Esophagus (tissue), 2 donors: ENCODE measurements at regions not wholly inside any gene's neighbourhood (a gene's known extent, or its start where the extent isn't known, plus 50 kb on each side); places are given as distances from the start of the nearest gene placed in this dataset.
A peak's percentile ranks its signal among the peaks of the same experiment; 100 is the strongest.

Experiments
- H3K27ac ChIP-seq, 2 donors: one replicate each; pipeline ENCODE4 v1.5.1; 2013; ENCODE audit warnings: low read depth in 2 of 2, mild to moderate bottlenecking in 2 of 2, inconsistent platforms in 1 of 2, low read length in 1 of 2, moderate library complexity in 1 of 2
- H3K27me3 ChIP-seq, 2 donors: one replicate each; pipeline ENCODE4 v1.6.1; 2013; ENCODE audit warnings: low read length in 2 of 2, control low read depth in 1 of 2, mild to moderate bottlenecking in 1 of 2; ENCODE audit not compliant: insufficient read depth in 2 of 2, control insufficient read depth in 1 of 2
- H3K36me3 ChIP-seq, 2 donors: one replicate each; pipeline ENCODE4 v1.6.1; 2013; ENCODE audit warnings: low read length in 1 of 2; ENCODE audit not compliant: control insufficient read depth in 2 of 2, insufficient read depth in 2 of 2
- H3K4me1 ChIP-seq, 2 donors: one replicate each; pipeline ENCODE4 v1.6.1; 2013; ENCODE audit warnings: low read length in 1 of 2; ENCODE audit not compliant: control insufficient read depth in 2 of 2, insufficient read depth in 2 of 2
- H3K4me3 ChIP-seq, 2 donors: one replicate each; pipeline ENCODE4 v1.5.1; 2013; ENCODE audit warnings: low read length in 2 of 2, mild to moderate bottlenecking in 2 of 2, low read depth in 1 of 2, moderate library complexity in 1 of 2
- H3K9me3 ChIP-seq, 2 donors: one replicate each; pipeline ENCODE4 v1.6.1; 2013; ENCODE audit warnings: mild to moderate bottlenecking in 2 of 2, low read depth in 1 of 2, low read length in 1 of 2, moderate library complexity in 1 of 2; ENCODE audit not compliant: control insufficient read depth in 2 of 2, insufficient read depth in 1 of 2
- WGBS, 2 donors: extraction: QIAGEN DNeasy Blood & Tissue Kit; methylation state at CpG; one replicate each; pipeline ENCODE4 v1.1.7; 2013; 5-methylcytosine and 5-hydroxymethylcytosine counted together
- donor health status: healthy with polysubstance abuse.
- donor health status: Bipolar disorder and iron deficiency.

- H3K4me1 ChIP-seq: no peaks in the 10 kb centered on the region
Measured at GRCh38 chr21:16363100-16363499, 633.3 kb downstream of the USP25 start.

GRCh38 chr21:16363518-16363917 is 633.7 kb downstream of the USP25 start:
- Histone ChIP-seq H3K4me1 (no peaks in the 10 kb centered on the region), H3K27ac (no peak overlapping the region), H3K4me3 (no peak overlapping the region), H3K9me3 (no peaks in the 10 kb centered on the region), H3K27me3 (no peaks in the 10 kb centered on the region), H3K36me3 (no peaks in the 10 kb centered on the region)
- 75 to 76% methylated on average over 3 of the region's 3 CpGs for WGBS, 2 donors

More at GRCh38 chr21:16363100-16363499, 633.3 kb downstream of the USP25 start:
- 83 to 85% methylated on average over 2 of the region's 2 CpGs for WGBS, 2 donors
- Histone ChIP-seq H3K9me3 (no peaks in the 10 kb centered on the region), H3K27me3 (no peaks in the 10 kb centered on the region), H3K4me3 (no peak overlapping the region), H3K27ac (no peak overlapping the region), H3K36me3 (no peaks in the 10 kb centered on the region)

GRCh38 chr21:16366207-16366606 is 636.4 kb downstream of the USP25 start:
- no peak overlapping the region for H3K27ac ChIP-seq

DNA sequence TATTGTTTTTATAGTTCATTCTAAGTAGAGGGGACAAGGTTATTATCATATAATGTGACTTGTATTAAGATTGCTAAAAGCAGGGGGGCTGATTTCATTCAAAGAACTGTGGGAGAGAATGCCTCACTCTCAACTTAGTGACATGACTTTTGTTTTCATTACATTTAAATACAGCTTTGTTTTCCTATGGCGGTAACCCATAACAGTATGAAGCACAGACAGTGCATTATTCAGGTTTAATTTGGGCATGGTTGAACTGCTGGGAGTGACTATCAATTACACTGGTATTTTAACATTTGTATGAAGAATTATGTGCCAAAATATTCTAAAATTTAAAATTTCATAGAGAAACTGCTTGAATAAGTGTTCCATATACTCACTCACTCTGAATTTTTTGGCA is 637.3 kb downstream of the USP25 start:
- Histone ChIP-seq H3K4me1 (no peaks in the 10 kb centered on the region), H3K9me3 (no peaks in the 10 kb centered on the region), H3K27ac (no peak overlapping the region), H3K36me3 (peaks cover 0 to 2% of the 10 kb centered on the region in 2 donors), H3K4me3 (no peak overlapping the region), H3K27me3 (no peaks in the 10 kb centered on the region)
- WGBS, 2 donors: 91 to 94% methylated on average over 1 of the region's 1 CpG

More at GRCh38 chr21:16366207-16366606, 636.4 kb downstream of the USP25 start:
- Histone ChIP-seq H3K4me1 (no peaks in the 10 kb centered on the region), H3K36me3 (peaks cover 0 to 2% of the 10 kb centered on the region in 2 donors), H3K9me3 (no peaks in the 10 kb centered on the region), H3K4me3 (no peak overlapping the region), H3K27me3 (no peaks in the 10 kb centered on the region)
- WGBS, 2 donors: 56 to 64% methylated on average over 4 of the region's 4 CpGs

- no peak overlapping the region for H3K27ac ChIP-seq
- H3K4me3 ChIP-seq: no peak overlapping the region
- H3K36me3 ChIP-seq: peaks cover 0 to 2% of the 10 kb centered on the region in 2 donors
- H3K27me3 ChIP-seq: no peaks in the 10 kb centered on the region
- H3K4me1 ChIP-seq: no peaks in the 10 kb centered on the region
- whole genome bisulfite sequencing, 2 donors: 79 to 87% methylated on average over 10 of the region's 10 CpGs
- no peaks in the 10 kb centered on the region for H3K9me3 ChIP-seq
Measured at GRCh38 chr21:16370186-16370585, 640.4 kb downstream of the USP25 start.

- no peaks in the 10 kb centered on the region for H3K27me3 ChIP-seq
Measured at GRCh38 chr21:16372586-16372985, 642.8 kb downstream of the USP25 start.

DNA sequence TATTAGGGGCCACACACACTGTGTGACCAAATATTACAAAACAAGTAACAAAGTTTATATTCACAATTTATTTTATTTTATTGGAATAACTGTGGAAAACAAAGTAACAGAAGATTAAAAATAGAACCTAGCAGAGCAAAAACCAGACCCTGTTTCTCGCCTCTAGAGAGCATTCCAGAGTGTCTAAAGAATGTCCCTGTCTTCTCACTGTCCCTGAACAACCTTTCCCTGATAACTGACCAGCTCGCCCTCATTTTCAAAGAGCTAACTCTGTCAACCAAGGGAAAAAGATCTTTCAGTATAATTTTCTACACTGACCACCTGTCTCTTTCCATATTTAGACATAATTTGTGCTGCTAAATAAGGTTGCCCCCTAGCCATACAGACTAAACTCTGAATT is 646.9 kb downstream of the USP25 start:
- no peaks in the 10 kb centered on the region for H3K27me3 ChIP-seq
- no peaks in the 10 kb centered on the region for H3K4me1 ChIP-seq
- WGBS, 2 donors: 73 to 77% methylated on average over 2 of the region's 2 CpGs
- H3K9me3 ChIP-seq: no peaks in the 10 kb centered on the region
- H3K27ac ChIP-seq: no peak overlapping the region
- H3K36me3 ChIP-seq: no peaks in the 10 kb centered on the region
- H3K4me3 ChIP-seq: no peak overlapping the region

More at GRCh38 chr21:16372586-16372985, 642.8 kb downstream of the USP25 start:
- Histone ChIP-seq H3K36me3 (peaks cover 0 to 2% of the 10 kb centered on the region in 2 donors), H3K4me3 (no peak overlapping the region), H3K27ac (no peak overlapping the region), H3K4me1 (no peaks in the 10 kb centered on the region), H3K9me3 (no peaks in the 10 kb centered on the region)

DNA sequence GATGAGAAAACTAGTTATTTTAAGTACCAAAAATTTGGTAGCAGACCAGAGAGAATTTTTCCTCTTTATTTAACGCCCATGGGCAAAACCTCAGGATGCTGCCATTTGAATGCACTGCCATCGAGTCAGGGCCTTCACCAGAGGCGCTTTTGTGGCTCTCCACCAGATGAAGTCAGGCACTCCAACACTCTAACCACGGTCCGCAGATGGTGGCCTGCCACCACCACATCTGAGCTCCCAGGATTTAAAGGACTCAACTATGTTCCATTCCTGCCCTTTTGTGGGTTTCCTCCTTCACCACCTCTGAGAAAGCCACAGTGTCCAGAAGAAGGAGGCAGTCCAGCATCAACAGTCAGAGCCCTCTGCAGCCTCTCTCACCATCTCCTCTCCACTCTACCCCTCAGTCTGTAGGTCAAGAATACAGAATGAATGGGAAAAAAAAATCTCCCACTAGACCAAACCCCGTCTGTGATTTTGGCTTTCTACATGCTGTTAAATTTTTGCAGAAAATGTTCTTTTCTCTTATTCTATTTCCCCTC is 647.4 kb downstream of the USP25 start:
- H3K4me1 ChIP-seq: no peaks in the 10 kb centered on the region
- WGBS, 2 donors: 79 to 82% methylated on average over 6 of the region's 6 CpGs
- H3K27me3 ChIP-seq: no peaks in the 10 kb centered on the region
- no peak overlapping the region for H3K4me3 ChIP-seq
- no peaks in the 10 kb centered on the region for H3K36me3 ChIP-seq
- peak overlapping the region in 1 of 2 donors; percentile 7 for H3K27ac ChIP-seq
- H3K9me3 ChIP-seq: no peaks in the 10 kb centered on the region

- H3K27ac ChIP-seq: no peak overlapping the region
- no peaks in the 10 kb centered on the region for H3K4me1 ChIP-seq
- H3K36me3 ChIP-seq: no peaks in the 10 kb centered on the region
- 77 to 80% methylated on average over 2 of the region's 2 CpGs for WGBS, 2 donors
- no peaks in the 10 kb centered on the region for H3K27me3 ChIP-seq
- no peaks in the 10 kb centered on the region for H3K9me3 ChIP-seq
- no peak overlapping the region for H3K4me3 ChIP-seq
Measured at GRCh38 chr21:16377857-16378256, 648.1 kb downstream of the USP25 start.

DNA sequence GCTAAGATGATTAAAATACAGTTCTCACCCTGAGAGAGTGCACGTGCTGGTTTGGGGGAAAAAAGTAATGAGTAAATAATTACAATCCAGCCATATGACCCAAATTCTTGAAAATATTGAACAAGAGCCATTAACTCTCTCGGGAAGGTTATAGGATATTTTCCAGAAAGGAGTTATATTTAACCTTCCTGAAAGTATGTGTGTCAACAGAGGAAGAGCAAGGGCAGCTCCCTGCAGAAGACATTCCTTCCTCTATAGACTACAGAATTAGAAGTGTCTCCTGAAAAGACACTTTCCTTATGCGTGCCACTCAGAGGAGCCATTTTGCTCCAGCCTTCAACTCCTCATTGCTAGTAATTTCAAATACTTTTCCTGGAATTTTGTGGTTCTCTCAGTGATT is 648.7 kb downstream of the USP25 start:
- Histone ChIP-seq H3K4me3 (no peak overlapping the region), H3K4me1 (no peaks in the 10 kb centered on the region), H3K27me3 (no peaks in the 10 kb centered on the region), H3K9me3 (no peaks in the 10 kb centered on the region), H3K27ac (no peak overlapping the region), H3K36me3 (no peaks in the 10 kb centered on the region)
- WGBS, 2 donors: 56 to 60% methylated on average over 3 of the region's 3 CpGs
